ENCODE measurements at regions not wholly inside any gene's neighbourhood (a gene's known extent, or its start where the extent isn't known, plus 50 kb on each side); places are given as distances from the start of the nearest gene placed in this dataset.

GRCh38 chr4:54545663-54546424 lies 111.9 kb upstream of the KIT start:
- DNase-seq (ENCODE audit: low read depth), result no peak

GRCh38 chr4:54547299-54548097 lies 110.3 kb upstream of the KIT start:
- DNase-seq (ENCODE audit: low read depth), result no peak

- no peak for DNase-seq (ENCODE audit: low read depth)
These were observed 109.6 kb upstream of the KIT start for GRCh38 chr4:54548098-54548620.

GRCh38 chr4:54548831-54549460 lies 108.8 kb upstream of the KIT start:
- no peak for DNase-seq (ENCODE audit: low read depth)

- DNase-seq (ENCODE audit: low read depth), result no peak
These were observed 107.2 kb upstream of the KIT start for GRCh38 chr4:54550395-54551171.

- peak; percentile 41 for DNase-seq (ENCODE audit: low read depth)
These were observed 104.8 kb upstream of the KIT start for GRCh38 chr4:54553001-54553400.

- DNase-seq (ENCODE audit: low read depth), result no peak
These were observed 103.3 kb upstream of the KIT start for GRCh38 chr4:54554339-54554990.

GRCh38 chr4:54556051-54556450 lies 101.7 kb upstream of the KIT start:
- peak; percentile 49 for DNase-seq (ENCODE audit: low read depth)

GRCh38 chr4:54556587-54556986 lies 101.2 kb upstream of the KIT start:
- no peak for DNase-seq (ENCODE audit: low read depth)

GRCh38 chr4:54558889-54559677 lies 98.7 kb upstream of the KIT start:
- no peak for DNase-seq (ENCODE audit: low read depth)

GRCh38 chr4:54560513-54560912 lies 97.2 kb upstream of the KIT start:
- no peak for DNase-seq (ENCODE audit: low read depth)

GRCh38 chr4:54561940-54562339 lies 95.8 kb upstream of the KIT start:
- no peak for DNase-seq (ENCODE audit: low read depth)

GRCh38 chr4:54566608-54567007 lies 91.1 kb upstream of the KIT start:
- no peak for DNase-seq (ENCODE audit: low read depth)

GRCh38 chr4:54567327-54567726 lies 90.4 kb upstream of the KIT start:
- no peak for DNase-seq (ENCODE audit: low read depth)

- peak; percentile 68 for DNase-seq (ENCODE audit: low read depth)
These were observed 89.6 kb upstream of the KIT start for GRCh38 chr4:54568184-54568583.

- no peak for DNase-seq (ENCODE audit: low read depth)
These were observed 86.9 kb upstream of the KIT start for GRCh38 chr4:54570822-54571221.

GRCh38 chr4:54571293-54572151 lies 86.2 kb upstream of the KIT start:
- DNase-seq (ENCODE audit: low read depth), result no peak

- DNase-seq (ENCODE audit: low read depth), result no peak
These were observed 85.6 kb upstream of the KIT start for GRCh38 chr4:54572152-54572542.

- no peak for DNase-seq (ENCODE audit: low read depth)
These were observed 83.3 kb upstream of the KIT start for GRCh38 chr4:54574500-54574899.

GRCh38 chr4:54575919-54576318 lies 81.8 kb upstream of the KIT start:
- no peak for DNase-seq (ENCODE audit: low read depth)
